ENCODE measurements at regions not wholly inside any gene's neighbourhood (a gene's known extent, or its start where the extent isn't known, plus 50 kb on each side); places are given as distances from the start of the nearest gene placed in this dataset.

DNA sequence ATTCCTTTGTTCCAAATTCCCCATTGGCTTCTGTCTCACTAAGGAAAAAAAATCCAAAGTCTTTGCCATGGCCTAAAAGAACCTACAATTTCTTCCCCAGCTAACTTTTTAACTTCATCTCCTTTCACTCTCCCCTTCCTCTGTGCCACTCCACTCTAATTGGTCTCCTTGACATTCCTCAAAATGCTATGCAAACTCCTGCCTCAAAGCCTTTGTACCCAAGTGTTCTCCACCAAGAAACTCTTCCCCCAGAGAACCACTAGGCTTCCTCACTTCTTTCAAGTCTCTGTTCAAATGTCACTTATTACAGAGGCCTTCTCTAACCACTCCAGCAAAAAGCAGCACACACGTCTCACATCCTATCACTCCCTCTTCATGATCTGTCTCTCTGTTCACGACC, 91.6 kb upstream of the NR4A3 start:
- no peak for ATAC-seq
- Histone ChIP-seq H3K36me3 (no peaks in the 10 kb centered on the region), H3K4me3 (no peak overlapping the region), H3K27ac (no peak overlapping the region), H3K9me3 (no peaks in the 10 kb centered on the region), H3K27me3 (no peaks in the 10 kb centered on the region), H3K4me1 (peaks cover 0 to 17% of the 10 kb centered on the region in 2 donors)
- TF ChIP-seq POLR2A (IDR thresholded peaks at IDR 0.05) = no peak
- TF ChIP-seq, protein P1, sequence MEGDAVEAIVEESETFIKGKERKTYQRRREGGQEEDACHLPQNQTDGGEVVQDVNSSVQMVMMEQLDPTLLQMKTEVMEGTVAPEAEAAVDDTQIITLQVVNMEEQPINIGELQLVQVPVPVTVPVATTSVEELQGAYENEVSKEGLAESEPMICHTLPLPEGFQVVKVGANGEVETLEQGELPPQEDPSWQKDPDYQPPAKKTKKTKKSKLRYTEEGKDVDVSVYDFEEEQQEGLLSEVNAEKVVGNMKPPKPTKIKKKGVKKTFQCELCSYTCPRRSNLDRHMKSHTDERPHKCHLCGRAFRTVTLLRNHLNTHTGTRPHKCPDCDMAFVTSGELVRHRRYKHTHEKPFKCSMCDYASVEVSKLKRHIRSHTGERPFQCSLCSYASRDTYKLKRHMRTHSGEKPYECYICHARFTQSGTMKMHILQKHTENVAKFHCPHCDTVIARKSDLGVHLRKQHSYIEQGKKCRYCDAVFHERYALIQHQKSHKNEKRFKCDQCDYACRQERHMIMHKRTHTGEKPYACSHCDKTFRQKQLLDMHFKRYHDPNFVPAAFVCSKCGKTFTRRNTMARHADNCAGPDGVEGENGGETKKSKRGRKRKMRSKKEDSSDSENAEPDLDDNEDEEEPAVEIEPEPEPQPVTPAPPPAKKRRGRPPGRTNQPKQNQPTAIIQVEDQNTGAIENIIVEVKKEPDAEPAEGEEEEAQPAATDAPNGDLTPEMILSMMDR (IDR thresholded peaks at IDR 0.05 in 4 of 5, conservative IDR thresholded peaks at IDR 0.05 in 1 of 5) = no peak
- intact Hi-C loops (cut with DNase I; ENCODE audit: low total_unique reads) (no loop called here), in situ Hi-C loops (cut with MboI; ENCODE audit: low sequenced_read_pairs in 4 of 4) (no loop called here)
- DNase-seq = no peak

- ATAC-seq (no peak), DNase-seq (no peak)
- Histone ChIP-seq H3K4me3 (no peak overlapping the region), H3K36me3 (no peaks in the 10 kb centered on the region), H3K4me1 (peaks cover 0 to 13% of the 10 kb centered on the region in 2 donors), H3K9me3 (no peaks in the 10 kb centered on the region), H3K27me3 (no peaks in the 10 kb centered on the region), H3K27ac (peak overlapping the region in 3 of 4 donors; percentile 46 to 72 (median 65))
- no peak for TF ChIP-seq POLR2A (IDR thresholded peaks at IDR 0.05)
- in situ Hi-C loops (cut with MboI; ENCODE audit: low sequenced_read_pairs in 4 of 4) = no loop called here
- intact Hi-C loops (cut with DNase I; ENCODE audit: low total_unique reads) = no loop called here
Observed at GRCh38 chr9:99731950-99732349, 89.7 kb upstream of the NR4A3 start.

- peak overlapping the region; percentile 39 to 72 (median 56) for H3K27ac ChIP-seq
- peak overlapping the region in 2 of 4 donors; percentile 1 to 25 for H3K4me3 ChIP-seq
Observed at GRCh38 chr9:99732715-99733114, 89.0 kb upstream of the NR4A3 start.

GRCh38 chr9:99735041-99735440, 86.6 kb upstream of the NR4A3 start:
- peaks cover 0 to 12% of the 10 kb centered on the region in 2 donors for H3K4me1 ChIP-seq
- TF ChIP-seq, protein P1 (IDR thresholded peaks at IDR 0.05 in 4 of 5, conservative IDR thresholded peaks at IDR 0.05 in 1 of 5) = no peak
- DNase-seq (no peak), ATAC-seq (no peak)
- no peaks in the 10 kb centered on the region for H3K9me3 ChIP-seq
- no peak overlapping the region for H3K4me3 ChIP-seq
- H3K27ac ChIP-seq = no peak overlapping the region
- H3K36me3 ChIP-seq = no peaks in the 10 kb centered on the region
- intact Hi-C loops (cut with DNase I; ENCODE audit: low total_unique reads) (no loop called here), in situ Hi-C loops (cut with MboI; ENCODE audit: low sequenced_read_pairs in 4 of 4) (no loop called here)
- no peaks in the 10 kb centered on the region for H3K27me3 ChIP-seq

More at GRCh38 chr9:99732715-99733114, 89.0 kb upstream of the NR4A3 start:
- intact Hi-C loops (cut with DNase I; ENCODE audit: low total_unique reads) (no loop called here), in situ Hi-C loops (cut with MboI; ENCODE audit: low sequenced_read_pairs in 4 of 4) (no loop called here)
- no peaks in the 10 kb centered on the region for H3K27me3 ChIP-seq
- TF ChIP-seq, protein P1 (IDR thresholded peaks at IDR 0.05 in 4 of 5, conservative IDR thresholded peaks at IDR 0.05 in 1 of 5) = no peak
- TF ChIP-seq POLR2A (IDR thresholded peaks at IDR 0.05) = no peak
- H3K4me1 ChIP-seq = peaks cover 0 to 12% of the 10 kb centered on the region in 2 donors
- DNase-seq = no peak
- no peaks in the 10 kb centered on the region for H3K9me3 ChIP-seq
- ATAC-seq = peak; percentile 77 to 86
- H3K36me3 ChIP-seq = no peaks in the 10 kb centered on the region

GRCh38 chr9:99736291-99736690, 85.4 kb upstream of the NR4A3 start:
- ATAC-seq (no peak), DNase-seq (no peak)
- in situ Hi-C loops (cut with MboI; ENCODE audit: low sequenced_read_pairs in 4 of 4) (no loop called here), intact Hi-C loops (cut with DNase I; ENCODE audit: low total_unique reads) (no loop called here)
- Histone ChIP-seq H3K4me3 (no peak overlapping the region), H3K9me3 (no peaks in the 10 kb centered on the region), H3K27ac (no peak overlapping the region), H3K36me3 (no peaks in the 10 kb centered on the region), H3K27me3 (no peaks in the 10 kb centered on the region), H3K4me1 (peaks cover 0 to 12% of the 10 kb centered on the region in 2 donors)
- TF ChIP-seq, protein P1 (IDR thresholded peaks at IDR 0.05 in 4 of 5, conservative IDR thresholded peaks at IDR 0.05 in 1 of 5) = no peak
- no peak for TF ChIP-seq POLR2A (IDR thresholded peaks at IDR 0.05)
